WTC11 (cell line): ENCODE measurements at regions not wholly inside any gene's neighbourhood (a gene's known extent, or its start where the extent isn't known, plus 50 kb on each side); places are given as distances from the start of the nearest gene placed in this dataset.

Experiments
- ATAC-seq: fragments of 200-7000 bp; cut with Tn5 transposase; 2 replicates; pipeline ENCODE4 v1.10.0; 2021; ENCODE audit warnings: mild to moderate bottlenecking, moderate library complexity
- CTCF ChIA-PET: fragments of 300-600 bp; sonication (Branson Sonifier 250); formaldehyde crosslinking; loops from one replicate; lab custom pipeline; 2021; ENCODE audit warnings: antibody characterized with exemption; lab: Charles Lee
- POLR2A ChIA-PET: fragments of 350-600 bp; sonication (Branson Sonifier 250); formaldehyde crosslinking; loops from one replicate; lab custom pipeline; 2021; ENCODE audit warnings: antibody characterized with exemption; lab: Charles Lee
- DNase-seq: peaks from one replicate; pipeline ENCODE4 v3.0.0; 2021; ENCODE audit warnings: low spot score
- H3K27ac Mint-ChIP-seq: 2 replicates; pipeline ENCODE4 v1.8.0; 2021; ENCODE audit warnings: mixed read lengths
- H3K27me3 Mint-ChIP-seq: 2 replicates; pipeline ENCODE4 v1.8.0; 2021; ENCODE audit warnings: low read depth, mild to moderate bottlenecking, moderate library complexity, mixed read lengths
- H3K36me3 Mint-ChIP-seq: 2 replicates; pipeline ENCODE4 v1.8.0; 2021; ENCODE audit warnings: mixed read lengths
- H3K4me1 Mint-ChIP-seq: 2 replicates; pipeline ENCODE4 v1.8.0; 2022; ENCODE audit warnings: mixed read lengths
- H3K4me3 Mint-ChIP-seq: 2 replicates; pipeline ENCODE4 v1.8.0; 2021; ENCODE audit warnings: mild to moderate bottlenecking, moderate library complexity, mixed read lengths
- H3K9me3 Mint-ChIP-seq: 2 replicates; pipeline ENCODE4 v1.8.0; 2021; ENCODE audit warnings: mixed read lengths
- ESRRA ChIP-seq: sonication (generic); formaldehyde crosslinking; IDR thresholded peaks from 2 replicates; pipeline ENCODE4 v1.8.1; 2022; ENCODE audit warnings: mild to moderate bottlenecking, missing genetic modification reagents, borderline replicate concordance
- FOXP1 ChIP-seq: sonication (generic); formaldehyde crosslinking; IDR thresholded peaks from 2 replicates; pipeline ENCODE4 v1.8.0; 2022; ENCODE audit warnings: missing genetic modification reagents, mild to moderate bottlenecking, moderate library complexity, borderline replicate concordance
- GRHL2 ChIP-seq: fragments of 250-450 bp; sonication (Bioruptor Pico); IDR thresholded peaks from 2 replicates; pipeline ENCODE4 v1.8.0; 2022; ENCODE audit warnings: mild to moderate bottlenecking, moderate library complexity; ENCODE audit not compliant: insufficient replicate concordance, severe bottlenecking
- HMGA2 ChIP-seq: fragments of 250-450 bp; sonication (Bioruptor Pico); IDR thresholded peaks from 2 replicates; pipeline ENCODE4 v1.4.0; 2021; ENCODE audit warnings: mild to moderate bottlenecking, moderate library complexity
- JAZF1 ChIP-seq: fragments of 250-450 bp; sonication (Bioruptor Pico); IDR thresholded peaks from 2 replicates; pipeline ENCODE4 v1.9.0; 2021; ENCODE audit warnings: moderate library complexity, mild to moderate bottlenecking, inconsistent platforms
- NFE2L1 ChIP-seq: sonication (generic); formaldehyde crosslinking; IDR thresholded peaks from 2 replicates; pipeline ENCODE4 v1.8.1; 2023; ENCODE audit warnings: missing genetic modification reagents
- PRRX2 ChIP-seq: fragments of 250-450 bp; sonication (Bioruptor Pico); IDR thresholded peaks from 2 replicates; pipeline ENCODE4 v1.8.0; 2021; ENCODE audit warnings: mild to moderate bottlenecking
- SP1 ChIP-seq: sonication (generic); formaldehyde crosslinking; conservative IDR thresholded peaks from 2 replicates; pipeline ENCODE4 v1.8.1; 2022; ENCODE audit warnings: missing genetic modification reagents
- TCF7 ChIP-seq: sonication (generic); formaldehyde crosslinking; IDR thresholded peaks from 2 replicates; pipeline ENCODE4 v1.8.0; 2022; ENCODE audit warnings: mild to moderate bottlenecking, low read depth, missing genetic modification reagents, moderate library complexity
- TEAD1 ChIP-seq: sonication (generic); formaldehyde crosslinking; IDR thresholded peaks from 2 replicates; pipeline ENCODE4 v1.8.0; 2022; ENCODE audit warnings: mild to moderate bottlenecking, missing genetic modification reagents
- TP53 ChIP-seq: sonication (generic); formaldehyde crosslinking; IDR thresholded peaks from 2 replicates; pipeline ENCODE4 v1.8.1; 2023; ENCODE audit warnings: mild to moderate bottlenecking, missing genetic modification reagents
- ZNF219 ChIP-seq: sonication (generic); formaldehyde crosslinking; IDR thresholded peaks from 2 replicates; pipeline ENCODE4 v1.8.0; 2023; ENCODE audit warnings: missing genetic modification reagents, mild to moderate bottlenecking, borderline replicate concordance
- ZNF232 ChIP-seq: sonication (generic); formaldehyde crosslinking; IDR thresholded peaks from 2 replicates; pipeline ENCODE4 v1.8.0; 2022; ENCODE audit warnings: mild to moderate bottlenecking, missing genetic modification reagents
- ZNF423 ChIP-seq: fragments of 250-450 bp; sonication (Bioruptor Pico); IDR thresholded peaks from 2 replicates; pipeline ENCODE4 v2.1.2; 2022; ENCODE audit warnings: mild to moderate bottlenecking, moderate library complexity
- TF ChIP-seq, protein P1 (sequence below): sonication (generic); formaldehyde crosslinking; IDR thresholded peaks from 2 replicates; pipeline ENCODE4 v1.8.0; 2022; ENCODE audit warnings: mild to moderate bottlenecking, missing genetic modification reagents
- TF ChIP-seq, protein P2 (sequence below): sonication (generic); formaldehyde crosslinking; IDR thresholded peaks from 2 replicates; pipeline ENCODE4 v1.8.0; 2023; ENCODE audit warnings: missing genetic modification reagents
- TF ChIP-seq, protein P3 (sequence below): sonication (generic); formaldehyde crosslinking; conservative IDR thresholded peaks from 2 replicates; pipeline ENCODE4 v1.8.1; 2023; ENCODE audit warnings: mild to moderate bottlenecking, low read depth, missing genetic modification reagents, moderate library complexity
- TF ChIP-seq, protein P4 (sequence below): sonication (generic); formaldehyde crosslinking; IDR thresholded peaks from 2 replicates; pipeline ENCODE4 v1.8.0; 2023; ENCODE audit warnings: missing genetic modification reagents, mild to moderate bottlenecking, borderline replicate concordance
- TF ChIP-seq, protein P5 (sequence below): sonication (generic); formaldehyde crosslinking; IDR thresholded peaks from 2 replicates; pipeline ENCODE4 v1.8.1; 2023; ENCODE audit warnings: mild to moderate bottlenecking, missing genetic modification reagents, moderate library complexity
- TF ChIP-seq, protein P6 (sequence below): sonication (generic); formaldehyde crosslinking; IDR thresholded peaks from 2 replicates; pipeline ENCODE4 v1.8.1; 2022; ENCODE audit warnings: low read depth, missing genetic modification reagents, borderline replicate concordance

DNA sequence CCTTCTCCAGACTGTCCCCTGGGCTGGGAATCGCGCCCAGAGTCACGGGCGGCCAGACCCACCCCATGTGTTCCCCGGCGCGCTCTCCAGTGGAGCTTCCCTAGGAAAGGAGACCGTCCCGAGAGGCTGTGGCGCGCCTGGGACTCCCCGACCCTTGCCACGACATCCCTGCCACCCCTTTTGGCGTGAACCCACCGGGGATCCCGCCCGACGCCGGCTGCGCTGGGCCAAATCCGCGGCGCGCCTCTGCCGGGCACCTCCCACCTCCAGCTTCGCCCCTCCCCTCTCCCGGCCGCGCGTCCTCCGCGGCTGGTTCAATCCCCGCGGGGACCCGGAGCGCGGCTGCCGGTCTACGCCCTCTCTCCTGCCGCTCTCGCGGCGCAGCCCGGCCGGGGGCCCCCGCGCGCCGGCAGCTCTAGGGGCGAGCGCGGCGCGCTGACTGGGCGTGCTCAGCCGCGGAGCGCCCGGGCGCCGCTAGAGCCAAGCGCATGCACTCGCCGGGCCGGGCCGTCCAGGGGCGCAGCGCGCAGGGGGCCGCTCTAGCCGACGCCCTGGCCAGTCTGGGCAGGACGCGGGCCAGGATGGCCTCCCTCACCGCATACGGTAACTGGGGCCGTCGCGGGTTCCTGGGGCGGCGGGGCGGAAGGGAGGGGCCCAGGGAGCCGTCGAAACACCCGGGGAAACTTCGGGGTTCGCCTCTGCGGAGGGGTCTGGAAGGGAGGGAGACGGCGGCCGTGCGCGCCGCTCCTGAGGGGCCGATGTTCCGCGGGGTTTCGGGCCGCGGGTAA is 77.4 kb upstream of the ANO4 start:
- Mint-ChIP-seq H3K4me3 (peak overlapping the region; percentile 71), H3K36me3 (no peaks in the 10 kb centered on the region), H3K9me3 (no peaks in the 10 kb centered on the region), H3K27me3 (peaks cover 56% of the 10 kb centered on the region), H3K4me1 (peaks cover 22% of the 10 kb centered on the region), H3K27ac (no peak overlapping the region)
- DNase-seq (peak; percentile 62), ATAC-seq (peak; percentile 63)
- ChIA-PET CTCF (interaction anchor here (0.6 to 4.2 kb wide), 4 partner anchors 8 to 450 kb away, joined by 3 to 23 read pairs (median 4); partner anchors contain the start of genes DEPDC4 and SCYL2), POLR2A (interaction anchor here (1.8 kb wide), 1 partner anchor 143 kb away, joined by 6 read pairs; the partner anchor contains the start of gene GAS2L3)
- TF ChIP-seq, protein P1, sequence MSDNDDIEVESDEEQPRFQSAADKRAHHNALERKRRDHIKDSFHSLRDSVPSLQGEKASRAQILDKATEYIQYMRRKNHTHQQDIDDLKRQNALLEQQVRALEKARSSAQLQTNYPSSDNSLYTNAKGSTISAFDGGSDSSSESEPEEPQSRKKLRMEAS, result 0 out of 2 replicates have a peak, but pooled peaks have one; percentile 42
- TF ChIP-seq TEAD1 (peak; percentile 22; the same call in 1 of the 2 replicates), NFE2L1 (CRISPR knock-in tag) (no peak), ESRRA (0 out of 2 replicates have a peak, but pooled peaks have one; percentile 39), FOXP1 (peak; percentile 39; the same call in 1 of the 2 replicates), ZNF423 (CRISPR knock-in tag) (peak; percentile 69), TCF7 (no peak), PRRX2 (CRISPR knock-in tag) (no peak), SP1 (0 out of 2 replicates have a peak, but pooled peaks have one; percentile 36), HMGA2 (CRISPR knock-in tag) (no peak)
- TF ChIP-seq, protein P2, sequence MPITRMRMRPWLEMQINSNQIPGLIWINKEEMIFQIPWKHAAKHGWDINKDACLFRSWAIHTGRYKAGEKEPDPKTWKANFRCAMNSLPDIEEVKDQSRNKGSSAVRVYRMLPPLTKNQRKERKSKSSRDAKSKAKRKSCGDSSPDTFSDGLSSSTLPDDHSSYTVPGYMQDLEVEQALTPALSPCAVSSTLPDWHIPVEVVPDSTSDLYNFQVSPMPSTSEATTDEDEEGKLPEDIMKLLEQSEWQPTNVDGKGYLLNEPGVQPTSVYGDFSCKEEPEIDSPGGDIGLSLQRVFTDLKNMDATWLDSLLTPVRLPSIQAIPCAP (CRISPR knock-in tag), result no peak
- TF ChIP-seq, protein P3, sequence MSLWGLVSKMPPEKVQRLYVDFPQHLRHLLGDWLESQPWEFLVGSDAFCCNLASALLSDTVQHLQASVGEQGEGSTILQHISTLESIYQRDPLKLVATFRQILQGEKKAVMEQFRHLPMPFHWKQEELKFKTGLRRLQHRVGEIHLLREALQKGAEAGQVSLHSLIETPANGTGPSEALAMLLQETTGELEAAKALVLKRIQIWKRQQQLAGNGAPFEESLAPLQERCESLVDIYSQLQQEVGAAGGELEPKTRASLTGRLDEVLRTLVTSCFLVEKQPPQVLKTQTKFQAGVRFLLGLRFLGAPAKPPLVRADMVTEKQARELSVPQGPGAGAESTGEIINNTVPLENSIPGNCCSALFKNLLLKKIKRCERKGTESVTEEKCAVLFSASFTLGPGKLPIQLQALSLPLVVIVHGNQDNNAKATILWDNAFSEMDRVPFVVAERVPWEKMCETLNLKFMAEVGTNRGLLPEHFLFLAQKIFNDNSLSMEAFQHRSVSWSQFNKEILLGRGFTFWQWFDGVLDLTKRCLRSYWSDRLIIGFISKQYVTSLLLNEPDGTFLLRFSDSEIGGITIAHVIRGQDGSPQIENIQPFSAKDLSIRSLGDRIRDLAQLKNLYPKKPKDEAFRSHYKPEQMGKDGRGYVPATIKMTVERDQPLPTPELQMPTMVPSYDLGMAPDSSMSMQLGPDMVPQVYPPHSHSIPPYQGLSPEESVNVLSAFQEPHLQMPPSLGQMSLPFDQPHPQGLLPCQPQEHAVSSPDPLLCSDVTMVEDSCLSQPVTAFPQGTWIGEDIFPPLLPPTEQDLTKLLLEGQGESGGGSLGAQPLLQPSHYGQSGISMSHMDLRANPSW (CRISPR knock-in tag), result no peak
- TF ChIP-seq, protein P4, sequence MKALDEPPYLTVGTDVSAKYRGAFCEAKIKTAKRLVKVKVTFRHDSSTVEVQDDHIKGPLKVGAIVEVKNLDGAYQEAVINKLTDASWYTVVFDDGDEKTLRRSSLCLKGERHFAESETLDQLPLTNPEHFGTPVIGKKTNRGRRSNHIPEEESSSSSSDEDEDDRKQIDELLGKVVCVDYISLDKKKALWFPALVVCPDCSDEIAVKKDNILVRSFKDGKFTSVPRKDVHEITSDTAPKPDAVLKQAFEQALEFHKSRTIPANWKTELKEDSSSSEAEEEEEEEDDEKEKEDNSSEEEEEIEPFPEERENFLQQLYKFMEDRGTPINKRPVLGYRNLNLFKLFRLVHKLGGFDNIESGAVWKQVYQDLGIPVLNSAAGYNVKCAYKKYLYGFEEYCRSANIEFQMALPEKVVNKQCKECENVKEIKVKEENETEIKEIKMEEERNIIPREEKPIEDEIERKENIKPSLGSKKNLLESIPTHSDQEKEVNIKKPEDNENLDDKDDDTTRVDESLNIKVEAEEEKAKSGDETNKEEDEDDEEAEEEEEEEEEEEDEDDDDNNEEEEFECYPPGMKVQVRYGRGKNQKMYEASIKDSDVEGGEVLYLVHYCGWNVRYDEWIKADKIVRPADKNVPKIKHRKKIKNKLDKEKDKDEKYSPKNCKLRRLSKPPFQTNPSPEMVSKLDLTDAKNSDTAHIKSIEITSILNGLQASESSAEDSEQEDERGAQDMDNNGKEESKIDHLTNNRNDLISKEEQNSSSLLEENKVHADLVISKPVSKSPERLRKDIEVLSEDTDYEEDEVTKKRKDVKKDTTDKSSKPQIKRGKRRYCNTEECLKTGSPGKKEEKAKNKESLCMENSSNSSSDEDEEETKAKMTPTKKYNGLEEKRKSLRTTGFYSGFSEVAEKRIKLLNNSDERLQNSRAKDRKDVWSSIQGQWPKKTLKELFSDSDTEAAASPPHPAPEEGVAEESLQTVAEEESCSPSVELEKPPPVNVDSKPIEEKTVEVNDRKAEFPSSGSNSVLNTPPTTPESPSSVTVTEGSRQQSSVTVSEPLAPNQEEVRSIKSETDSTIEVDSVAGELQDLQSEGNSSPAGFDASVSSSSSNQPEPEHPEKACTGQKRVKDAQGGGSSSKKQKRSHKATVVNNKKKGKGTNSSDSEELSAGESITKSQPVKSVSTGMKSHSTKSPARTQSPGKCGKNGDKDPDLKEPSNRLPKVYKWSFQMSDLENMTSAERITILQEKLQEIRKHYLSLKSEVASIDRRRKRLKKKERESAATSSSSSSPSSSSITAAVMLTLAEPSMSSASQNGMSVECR (CRISPR knock-in tag), result peak; percentile 65; the same call in 1 of the 2 replicates

DNA sequence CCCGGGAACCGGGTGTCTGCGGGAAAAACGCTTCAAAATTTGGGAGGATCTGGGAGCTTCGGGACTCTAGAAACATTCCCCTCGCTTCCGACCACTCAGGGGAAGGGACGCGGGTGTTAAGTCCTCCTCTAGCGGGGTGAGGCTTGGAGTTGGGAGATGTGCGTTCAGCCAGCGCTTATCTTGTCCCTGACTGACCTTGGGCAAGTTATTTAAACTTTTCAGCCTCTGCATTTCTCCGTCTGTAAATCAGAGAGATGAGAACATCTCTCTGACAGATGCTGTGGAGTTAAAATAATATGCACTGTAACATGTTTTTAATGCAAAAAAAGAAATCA is 76.9 kb upstream of the ANO4 start:
- no peak overlapping the region for H3K27ac Mint-ChIP-seq
- ChIA-PET POLR2A (interaction anchor here (1.8 kb wide), 1 partner anchor 144 kb away, joined by 6 read pairs; the partner anchor contains the start of gene GAS2L3), CTCF (interaction anchor here (4.2 kb wide), 1 partner anchor 46 kb away, joined by 23 read pairs; no protein-coding TSS in a partner anchor)
- DNase-seq, result no peak
- H3K4me1 Mint-ChIP-seq, result peaks cover 28% of the 10 kb centered on the region
- H3K27me3 Mint-ChIP-seq, result peaks cover 56% of the 10 kb centered on the region
- no peaks in the 10 kb centered on the region for H3K9me3 Mint-ChIP-seq
- H3K4me3 Mint-ChIP-seq, result peak overlapping the region; percentile 71
- H3K36me3 Mint-ChIP-seq, result no peaks in the 10 kb centered on the region
- ATAC-seq, result no peak
- TF ChIP-seq JAZF1, result no peak
- no peak for TF ChIP-seq ZNF219 (CRISPR knock-in tag)
- TF ChIP-seq HMGA2 (CRISPR knock-in tag), result no peak
- TF ChIP-seq, protein P5, sequence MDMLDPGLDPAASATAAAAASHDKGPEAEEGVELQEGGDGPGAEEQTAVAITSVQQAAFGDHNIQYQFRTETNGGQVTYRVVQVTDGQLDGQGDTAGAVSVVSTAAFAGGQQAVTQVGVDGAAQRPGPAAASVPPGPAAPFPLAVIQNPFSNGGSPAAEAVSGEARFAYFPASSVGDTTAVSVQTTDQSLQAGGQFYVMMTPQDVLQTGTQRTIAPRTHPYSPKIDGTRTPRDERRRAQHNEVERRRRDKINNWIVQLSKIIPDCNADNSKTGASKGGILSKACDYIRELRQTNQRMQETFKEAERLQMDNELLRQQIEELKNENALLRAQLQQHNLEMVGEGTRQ, result no peak
- TF ChIP-seq, protein P6, sequence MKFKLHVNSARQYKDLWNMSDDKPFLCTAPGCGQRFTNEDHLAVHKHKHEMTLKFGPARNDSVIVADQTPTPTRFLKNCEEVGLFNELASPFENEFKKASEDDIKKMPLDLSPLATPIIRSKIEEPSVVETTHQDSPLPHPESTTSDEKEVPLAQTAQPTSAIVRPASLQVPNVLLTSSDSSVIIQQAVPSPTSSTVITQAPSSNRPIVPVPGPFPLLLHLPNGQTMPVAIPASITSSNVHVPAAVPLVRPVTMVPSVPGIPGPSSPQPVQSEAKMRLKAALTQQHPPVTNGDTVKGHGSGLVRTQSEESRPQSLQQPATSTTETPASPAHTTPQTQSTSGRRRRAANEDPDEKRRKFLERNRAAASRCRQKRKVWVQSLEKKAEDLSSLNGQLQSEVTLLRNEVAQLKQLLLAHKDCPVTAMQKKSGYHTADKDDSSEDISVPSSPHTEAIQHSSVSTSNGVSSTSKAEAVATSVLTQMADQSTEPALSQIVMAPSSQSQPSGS (CRISPR knock-in tag), result no peak
- TF ChIP-seq GRHL2 (CRISPR knock-in tag), result no peak
- no peak for TF ChIP-seq TP53
- TF ChIP-seq ZNF232 (CRISPR knock-in tag), result no peak
